HCT116 (cell line): ENCODE measurements at regions not wholly inside any gene's neighbourhood (a gene's known extent, or its start where the extent isn't known, plus 50 kb on each side); places are given as distances from the start of the nearest gene placed in this dataset.
A peak's percentile ranks its signal among the peaks of the same experiment; 100 is the strongest.

Experiments used
- ATAC-seq: fragments of 200-7000 bp; cut with Tn5 transposase; 2 replicates; pipeline ENCODE4 v1.9.1; 2020; ENCODE audit warnings: mild to moderate bottlenecking, moderate library complexity
- BruUV-seq: library from RNA; stranded (reverse); fragments of 400-500 nt; replicated peaks from 2 replicates; lab custom pipeline; 2021; lab: Mats Ljungman, UMichigan
- CTCF ChIA-PET: fragments of 300-600 bp; sonication (Branson Sonifier 250); formaldehyde crosslinking; loops from one replicate; lab custom pipeline; 2021; ENCODE audit warnings: antibody characterized with exemption; lab: Charles Lee
- POLR2A ChIA-PET: fragments of 300-600, 350-600 bp; sonication (Branson Sonifier 250); formaldehyde crosslinking; loops from one replicate; lab custom pipeline; 2021; ENCODE audit warnings: antibody characterized with exemption; lab: Charles Lee
- RAD21 ChIA-PET, 2 experiments: fragments of 300-600 bp; sonication (Branson Sonifier 250); formaldehyde crosslinking; loops; one replicate each; lab custom pipeline; 2023; ENCODE audit warnings: low total read pairs in 2 of 2; ENCODE audit not compliant: uncharacterized antibody in 2 of 2, unreplicated experiment in 2 of 2, low non-redundant PET in 1 of 2; lab: Charles Lee
- DNase-seq: peaks from one replicate; pipeline ENCODE4 v3.0.0-alpha.2; 2010; ENCODE audit warnings: low read depth, low spot score
- H2AFZ ChIP-seq: fragments of 200-600 bp; shearing (Covaris generic), sonication (generic); 2 replicates; pipeline ENCODE4 v1.6.1; 2017; ENCODE audit warnings: low read depth, mixed run types, mixed read lengths, antibody characterized with exemption, low read length; ENCODE audit not compliant: poor library complexity, severe bottlenecking
- H3K27ac ChIP-seq: 2 replicates; pipeline ENCODE4 v1.5.1; 2012; ENCODE audit warnings: low read depth, low read length
- H3K27me3 ChIP-seq: fragments of 200-600 bp; sonication (generic); 2 replicates; pipeline ENCODE4 v1.6.1; 2016; ENCODE audit warnings: mixed run types, low read length, mixed read lengths; ENCODE audit not compliant: insufficient read depth
- H3K36me3 ChIP-seq, 2 experiments: fragments of 200-500 bp in 1 of 2; fragments of 200-600 bp in 1 of 2; sonication (Bioruptor generic) in 1 of 2; sonication (generic) in 1 of 2; 2 replicates each; pipeline versions ENCODE4 v1.5.1 to v1.6.1; 2014 to 2016; ENCODE audit warnings: low read length in 2 of 2, inconsistent platforms in 1 of 2, mixed read lengths in 1 of 2, mixed run types in 1 of 2; ENCODE audit not compliant: insufficient read depth in 2 of 2, control insufficient read depth in 1 of 2
- H3K4me1 ChIP-seq, 2 experiments: fragments of 200-600 bp in 1 of 2; sonication (generic) in 1 of 2; 2 replicates each; pipeline versions ENCODE4 v1.5.1 to v1.6.1; 2012 to 2017; ENCODE audit warnings: low read length in 2 of 2, inconsistent platforms in 1 of 2, mild to moderate bottlenecking in 1 of 2, mixed read lengths in 1 of 2, mixed run types in 1 of 2, moderate library complexity in 1 of 2; ENCODE audit not compliant: insufficient read depth in 2 of 2, control insufficient read depth in 1 of 2
- H3K4me2 ChIP-seq: fragments of 200-600 bp; sonication (generic); 2 replicates; pipeline ENCODE4 v1.6.1; 2017; ENCODE audit warnings: mixed run types, low read length, mixed read lengths
- H3K4me3 ChIP-seq, 2 experiments: fragments of 200-600 bp in 1 of 2; sonication (generic) in 1 of 2; replicated peaks in 1 of 2; 2 replicates each; pipeline ENCODE4 v1.5.1; 2011 to 2016; ENCODE audit warnings: low read length in 2 of 2, control low read depth in 1 of 2, low read depth in 1 of 2, mild to moderate bottlenecking in 1 of 2, mixed read lengths in 1 of 2, mixed run types in 1 of 2
- H3K79me2 ChIP-seq: fragments of 200-600 bp; sonication (generic); 2 replicates; pipeline ENCODE4 v1.6.1; 2017; ENCODE audit warnings: mild to moderate bottlenecking, mixed run types, low read length, moderate library complexity, mixed read lengths; ENCODE audit not compliant: insufficient read depth
- H3K9ac ChIP-seq: fragments of 200-600 bp; sonication (generic); 2 replicates; pipeline ENCODE4 v1.6.1; 2016; ENCODE audit warnings: low read length, mixed read lengths
- H3K9me2 ChIP-seq: fragments of 200-600 bp; sonication (generic), shearing (Covaris generic); 2 replicates; pipeline ENCODE4 v1.6.1; 2017; ENCODE audit warnings: mixed run types, mild to moderate bottlenecking, moderate library complexity; ENCODE audit not compliant: insufficient read depth
- H3K9me3 ChIP-seq, 2 experiments: fragments of 200-500 bp in 1 of 2; fragments of 200-600 bp in 1 of 2; sonication (Bioruptor generic) in 1 of 2; sonication (generic) in 1 of 2; 2 replicates each; pipeline ENCODE4 v1.6.1; 2014 to 2017; ENCODE audit warnings: low read length in 2 of 2, mixed read lengths in 2 of 2, inconsistent platforms in 1 of 2, low read depth in 1 of 2, mild to moderate bottlenecking in 1 of 2, mixed run types in 1 of 2, moderate library complexity in 1 of 2; ENCODE audit not compliant: control insufficient read depth in 1 of 2, insufficient read depth in 1 of 2
- H4K20me1 ChIP-seq: fragments of 200-600 bp; sonication (generic), shearing (Covaris generic); 2 replicates; pipeline ENCODE4 v1.6.1; 2017; ENCODE audit warnings: mixed run types, mild to moderate bottlenecking, moderate library complexity; ENCODE audit not compliant: insufficient read depth
- CBX3 ChIP-seq: IDR thresholded peaks from 2 replicates; pipeline ENCODE4 v1.6.1; 2012; ENCODE audit warnings: low read depth
- ELF1 ChIP-seq: IDR thresholded peaks from 2 replicates; pipeline ENCODE4 v1.6.1; 2012; ENCODE audit warnings: low read depth, borderline replicate concordance
- EZH2phosphoT487 ChIP-seq: fragments of 200-600 bp; IDR thresholded peaks from 2 replicates; pipeline ENCODE4 v1.6.1; 2018; ENCODE audit warnings: antibody characterized with exemption, borderline replicate concordance
- POLR2A ChIP-seq: IDR thresholded peaks from 2 replicates; pipeline ENCODE4 v1.7.0; 2011; ENCODE audit warnings: borderline replicate concordance; ENCODE audit not compliant: insufficient read depth, insufficient read length; ENCODE audit errors: extremely low read depth
- POLR2AphosphoS5 ChIP-seq: IDR thresholded peaks from 2 replicates; pipeline ENCODE4 v1.6.1; 2011; ENCODE audit warnings: mild to moderate bottlenecking, low read depth, low read length, moderate library complexity
- RAD21 ChIP-seq: IDR thresholded peaks from 2 replicates; pipeline ENCODE4 v1.6.1; 2012; ENCODE audit warnings: low read depth, mild to moderate bottlenecking
- SIN3A ChIP-seq: IDR thresholded peaks from 2 replicates; pipeline ENCODE4 v1.6.1; 2012; ENCODE audit warnings: low read depth
- TCF7L2 ChIP-seq: IDR thresholded peaks from 2 replicates; pipeline ENCODE4 v1.7.0; 2011; ENCODE audit warnings: borderline replicate concordance, inconsistent platforms; ENCODE audit not compliant: insufficient read depth, insufficient read length; ENCODE audit errors: extremely low read depth
- intact Hi-C: fragments of 100-400 bp; cut with micrococcal nuclease; formaldehyde crosslinking; loops from 2 replicates; pipeline ENCODE4 v1.10.0; 2022
- TF ChIP-seq, protein P1 (sequence below), 3 experiments: fragments of 200-600 bp in 1 of 3; sonication (generic) in 1 of 3; IDR thresholded peaks in 2 of 3; conservative IDR thresholded peaks in 1 of 3; 2 replicates each; pipeline ENCODE4 v1.5.1; 2012 to 2017; ENCODE audit warnings: low read depth in 2 of 3, low read length in 2 of 3, antibody characterized with exemption in 1 of 3, borderline replicate concordance in 1 of 3, control low read depth in 1 of 3, mild to moderate bottlenecking in 1 of 3, mixed read lengths in 1 of 3, mixed run types in 1 of 3, moderate library complexity in 1 of 3; ENCODE audit not compliant: insufficient read depth in 1 of 3
- TF ChIP-seq, protein P2 (sequence below): IDR thresholded peaks from 2 replicates; pipeline ENCODE4 v1.6.1; 2012
- TF ChIP-seq, protein P3 (sequence below): IDR thresholded peaks from 2 replicates; pipeline ENCODE4 v1.6.1; 2012

DNA sequence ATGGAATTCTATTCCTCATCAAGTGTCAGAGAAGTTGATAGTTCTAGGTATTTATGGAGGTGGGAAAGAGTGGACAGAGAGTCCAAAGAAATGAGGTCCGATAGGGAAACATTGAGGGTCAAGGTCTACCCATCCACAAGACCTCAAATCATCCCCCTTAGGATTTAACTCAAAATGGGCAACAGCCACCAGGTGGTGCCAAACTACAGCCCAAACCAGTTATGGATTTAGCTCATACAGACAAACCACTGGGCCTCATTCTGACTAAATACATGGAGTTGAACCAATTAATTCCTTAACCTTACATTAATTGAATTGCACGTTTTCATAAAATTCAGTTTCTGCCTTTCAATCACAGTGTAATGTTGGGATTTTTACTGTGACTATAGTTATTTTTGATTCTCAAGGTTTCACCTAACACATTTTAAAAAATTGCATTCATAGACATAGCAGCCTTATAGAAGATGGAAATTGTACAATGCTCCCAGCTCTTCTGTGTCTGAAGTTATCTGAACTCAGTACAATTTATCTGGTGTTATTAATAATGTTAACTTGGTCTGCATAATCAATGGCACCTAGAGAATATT, 98.2 kb upstream of the HNMT start:
- no peak overlapping the region for H3K9ac ChIP-seq
- no peak overlapping the region for H3K4me3 ChIP-seq
- H3K36me3 ChIP-seq: no peaks in the 10 kb centered on the region
- peak; percentile 53 for DNase-seq
- POLR2A ChIA-PET: no interaction called here
- no peak overlapping the region for H3K4me2 ChIP-seq
- CTCF ChIA-PET: interaction anchor here (0.6 to 1.6 kb wide), 17 partner anchors 10 to 1166 kb away, joined by 3 to 23 read pairs (median 5); no protein-coding TSS in a partner anchor
- intact Hi-C loops: loop anchor here (1.0 to 5.0 kb wide), 3 partner anchors 23 to 961 kb away; no protein-coding TSS in a partner anchor
- H3K79me2 ChIP-seq: no peaks in the 10 kb centered on the region
- no TSS peak for BruUV-seq
- H3K4me1 ChIP-seq: no peaks in the 10 kb centered on the region
- peak overlapping the region; percentile 63 for H2AFZ ChIP-seq
- RAD21 ChIA-PET: interaction anchor here (0.6 to 1.2 kb wide), 3 partner anchors 21 to 961 kb away, joined by 3 to 5 read pairs (median 3); no protein-coding TSS in a partner anchor
- H3K9me2 ChIP-seq: no peaks in the 10 kb centered on the region
- H4K20me1 ChIP-seq: no peaks in the 10 kb centered on the region
- no peaks in the 10 kb centered on the region for H3K9me3 ChIP-seq
- TF ChIP-seq, protein P1, sequence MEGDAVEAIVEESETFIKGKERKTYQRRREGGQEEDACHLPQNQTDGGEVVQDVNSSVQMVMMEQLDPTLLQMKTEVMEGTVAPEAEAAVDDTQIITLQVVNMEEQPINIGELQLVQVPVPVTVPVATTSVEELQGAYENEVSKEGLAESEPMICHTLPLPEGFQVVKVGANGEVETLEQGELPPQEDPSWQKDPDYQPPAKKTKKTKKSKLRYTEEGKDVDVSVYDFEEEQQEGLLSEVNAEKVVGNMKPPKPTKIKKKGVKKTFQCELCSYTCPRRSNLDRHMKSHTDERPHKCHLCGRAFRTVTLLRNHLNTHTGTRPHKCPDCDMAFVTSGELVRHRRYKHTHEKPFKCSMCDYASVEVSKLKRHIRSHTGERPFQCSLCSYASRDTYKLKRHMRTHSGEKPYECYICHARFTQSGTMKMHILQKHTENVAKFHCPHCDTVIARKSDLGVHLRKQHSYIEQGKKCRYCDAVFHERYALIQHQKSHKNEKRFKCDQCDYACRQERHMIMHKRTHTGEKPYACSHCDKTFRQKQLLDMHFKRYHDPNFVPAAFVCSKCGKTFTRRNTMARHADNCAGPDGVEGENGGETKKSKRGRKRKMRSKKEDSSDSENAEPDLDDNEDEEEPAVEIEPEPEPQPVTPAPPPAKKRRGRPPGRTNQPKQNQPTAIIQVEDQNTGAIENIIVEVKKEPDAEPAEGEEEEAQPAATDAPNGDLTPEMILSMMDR (IDR thresholded peaks at IDR 0.05 in 2 of 3, conservative IDR thresholded peaks at IDR 0.05 in 1 of 3; ENCODE audit: borderline replicate concordance in 1 of 3, insufficient read depth in 1 of 3, low read depth in 2 of 3, low read length in 2 of 3): peak; percentile 62 to 81 (median 77); a peak in 5 of 6 replicates
- TF ChIP-seq RAD21 (peak; percentile 82), CBX3 (no peak), POLR2AphosphoS5 (no peak)
- TF ChIP-seq, protein P2, sequence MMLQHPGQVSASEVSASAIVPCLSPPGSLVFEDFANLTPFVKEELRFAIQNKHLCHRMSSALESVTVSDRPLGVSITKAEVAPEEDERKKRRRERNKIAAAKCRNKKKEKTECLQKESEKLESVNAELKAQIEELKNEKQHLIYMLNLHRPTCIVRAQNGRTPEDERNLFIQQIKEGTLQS: no peak
- ATAC-seq: peak; percentile 91
- no peak overlapping the region for H3K27ac ChIP-seq
- no peaks in the 10 kb centered on the region for H3K27me3 ChIP-seq

DNA sequence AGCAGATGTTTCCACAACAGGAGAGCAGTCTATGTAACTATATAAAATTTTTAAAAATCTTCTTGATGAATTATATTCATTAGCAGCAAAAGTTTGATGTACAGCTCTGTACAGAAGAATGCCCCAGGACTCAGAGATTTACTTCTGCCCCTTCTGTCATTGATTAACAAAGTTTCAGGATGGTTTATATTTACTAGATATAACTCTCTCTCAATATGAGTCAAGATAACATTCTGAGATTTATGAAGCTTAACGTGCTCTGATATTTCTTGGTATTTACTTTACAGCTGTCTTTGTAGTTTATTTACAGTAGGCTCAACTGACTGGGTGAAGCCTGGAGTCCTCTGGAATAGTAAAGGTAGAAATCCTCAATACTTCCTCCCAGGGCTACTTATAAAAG, 93.6 kb upstream of the HNMT start:
- Histone ChIP-seq H4K20me1 (no peaks in the 10 kb centered on the region), H3K4me1 (no peaks in the 10 kb centered on the region), H3K79me2 (no peaks in the 10 kb centered on the region), H3K4me3 (no peak overlapping the region), H3K9me2 (no peaks in the 10 kb centered on the region), H2AFZ (no peak overlapping the region), H3K36me3 (no peaks in the 10 kb centered on the region), H3K4me2 (no peak overlapping the region), H3K27ac (no peak overlapping the region), H3K27me3 (no peaks in the 10 kb centered on the region), H3K9ac (no peak overlapping the region), H3K9me3 (no peaks in the 10 kb centered on the region)
- POLR2A ChIA-PET: no interaction called here
- CTCF ChIA-PET: interaction anchor here (0.7 kb wide), 1 partner anchor 916 kb away, joined by 3 read pairs; no protein-coding TSS in a partner anchor
- intact Hi-C loops: no loop called here
- BruUV-seq: no TSS peak
- RAD21 ChIA-PET: no interaction called here
- no peak for ATAC-seq
- DNase-seq: no peak
- TF ChIP-seq, protein P3, sequence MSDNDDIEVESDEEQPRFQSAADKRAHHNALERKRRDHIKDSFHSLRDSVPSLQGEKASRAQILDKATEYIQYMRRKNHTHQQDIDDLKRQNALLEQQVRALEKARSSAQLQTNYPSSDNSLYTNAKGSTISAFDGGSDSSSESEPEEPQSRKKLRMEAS: no peak
- TF ChIP-seq TCF7L2 (no peak), ELF1 (no peak), EZH2phosphoT487 (no peak), SIN3A (no peak), POLR2A (no peak)
- TF ChIP-seq, protein P1 (IDR thresholded peaks at IDR 0.05 in 2 of 3, conservative IDR thresholded peaks at IDR 0.05 in 1 of 3; ENCODE audit: borderline replicate concordance in 1 of 3, insufficient read depth in 1 of 3, low read depth in 2 of 3, low read length in 2 of 3): no peak
